ENCODE measurements at regions not wholly inside any gene's neighbourhood (a gene's known extent, or its start where the extent isn't known, plus 50 kb on each side); places are given as distances from the start of the nearest gene placed in this dataset.
A peak's percentile ranks its signal among the peaks of the same experiment; 100 is the strongest.
"Not testable (repeated sequence)": the region's sequence is repeated elsewhere in the genome, so short reads cannot be mapped to it uniquely, and the experiment has no call there.

DNA sequence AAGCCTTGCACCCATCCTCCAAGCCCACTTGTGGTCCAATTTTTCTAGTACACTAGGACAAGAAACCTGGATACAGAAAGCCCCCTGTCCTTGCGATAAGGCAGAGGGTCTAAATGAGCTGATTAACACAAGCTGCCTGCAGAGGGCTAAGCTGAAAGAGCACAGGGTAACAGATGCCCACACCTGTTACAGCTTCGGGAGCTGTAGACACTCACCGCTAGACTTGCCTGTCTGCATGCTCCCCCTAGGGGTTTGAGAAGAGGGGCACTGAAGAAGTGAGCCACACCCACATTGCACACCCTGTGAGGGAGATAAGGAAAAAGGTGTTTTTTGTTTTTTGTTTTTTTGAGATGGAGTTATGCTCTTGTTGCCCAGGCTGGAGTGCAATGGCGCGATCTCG, 386.5 kb upstream of the AUTS2 start:
- no peaks in the 10 kb centered on the region for H3K27me3 ChIP-seq
- no peaks in the 10 kb centered on the region; a peak in 1 of 22 replicates for H4K20me1 ChIP-seq
- H3K4me3 ChIP-seq: no peak overlapping the region
- peaks cover 19 to 55% (median 37%) of the 10 kb centered on the region in 10 experiments for H3K4me1 ChIP-seq
- no peak overlapping the region for H3K27ac ChIP-seq
- H3K4me2 ChIP-seq: peak overlapping the region in 6 of 11 experiments; percentile 9 to 28 (median 22); a peak in 8 of 22 replicates
- 0 out of 22 replicates have a peak, but pooled peaks cover 0 to 2% (median 0%) of the 10 kb centered on the region in 11 experiments for H3K9me3 ChIP-seq (replicated peaks in 1 of 11)
- no peak overlapping the region for H3K9ac ChIP-seq
- no peaks in the 10 kb centered on the region for H3K36me3 ChIP-seq
- no peak for TF ChIP-seq Cebpa-rat (IDR thresholded peaks at IDR 0.05)

DNA sequence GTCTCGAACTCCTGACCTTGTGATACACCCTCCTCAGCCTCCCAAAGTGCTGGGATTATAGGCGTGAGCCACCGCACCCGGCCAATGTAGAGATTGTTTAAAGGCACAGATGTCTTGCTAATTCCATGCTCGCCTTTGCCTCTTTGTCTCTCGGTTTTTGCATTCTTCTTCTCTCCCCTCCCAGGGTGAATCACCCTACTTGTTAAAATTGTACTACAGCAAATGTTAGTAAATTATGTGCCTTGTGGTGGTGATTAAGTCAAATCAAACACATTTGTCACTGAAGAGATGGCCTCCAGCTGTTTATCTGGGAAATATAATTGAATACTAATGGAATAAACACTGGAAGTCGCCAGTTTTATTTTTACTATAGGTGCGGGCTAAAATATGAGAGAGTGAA, 384.4 kb upstream of the AUTS2 start:
- TF ChIP-seq Cebpa-rat (IDR thresholded peaks at IDR 0.05): no peak
- Histone ChIP-seq H3K27me3 (no peaks in the 10 kb centered on the region), H4K20me1 (no peaks in the 10 kb centered on the region), H3K4me2 (no peak overlapping the region), H3K36me3 (no peaks in the 10 kb centered on the region), H3K9ac (no peak overlapping the region), H3K4me1 (peaks cover 8 to 36% (median 24%) of the 10 kb centered on the region in 10 experiments), H3K9me3 (replicated peaks in 1 of 11) (no peaks in the 10 kb centered on the region), H3K27ac (no peak overlapping the region), H3K4me3 (no peak overlapping the region)

DNA sequence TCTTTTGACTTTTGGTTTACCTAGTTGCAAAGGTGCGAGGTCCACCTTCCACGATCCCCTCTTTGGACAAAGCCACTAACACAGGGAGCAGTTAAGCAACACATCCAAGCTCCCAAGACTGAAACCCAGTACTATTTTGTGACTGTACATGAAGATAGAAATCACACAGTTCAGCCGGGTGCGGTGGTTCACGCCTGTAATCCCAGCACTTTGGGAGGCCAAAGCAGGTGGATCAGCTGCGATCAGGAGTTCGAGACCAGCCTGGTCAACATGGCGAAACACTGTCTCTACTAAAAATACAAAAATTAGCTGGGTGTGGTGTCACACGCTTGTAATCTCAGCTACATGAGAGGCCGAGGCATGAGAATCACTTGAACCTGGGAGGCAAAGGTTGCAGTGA, 382.8 kb upstream of the AUTS2 start:
- H3K4me2 ChIP-seq; H4K20me1 ChIP-seq; H3K27ac ChIP-seq; H3K9me3 ChIP-seq (replicated peaks in 1 of 11); H3K36me3 ChIP-seq; H3K4me3 ChIP-seq; H3K9ac ChIP-seq; H3K27me3 ChIP-seq: not testable (repeated sequence)
- H3K4me1 ChIP-seq: peaks cover 0 to 25% (median 16%) of the 10 kb centered on the region in 10 experiments; a peak in 11 of 20 replicates

DNA sequence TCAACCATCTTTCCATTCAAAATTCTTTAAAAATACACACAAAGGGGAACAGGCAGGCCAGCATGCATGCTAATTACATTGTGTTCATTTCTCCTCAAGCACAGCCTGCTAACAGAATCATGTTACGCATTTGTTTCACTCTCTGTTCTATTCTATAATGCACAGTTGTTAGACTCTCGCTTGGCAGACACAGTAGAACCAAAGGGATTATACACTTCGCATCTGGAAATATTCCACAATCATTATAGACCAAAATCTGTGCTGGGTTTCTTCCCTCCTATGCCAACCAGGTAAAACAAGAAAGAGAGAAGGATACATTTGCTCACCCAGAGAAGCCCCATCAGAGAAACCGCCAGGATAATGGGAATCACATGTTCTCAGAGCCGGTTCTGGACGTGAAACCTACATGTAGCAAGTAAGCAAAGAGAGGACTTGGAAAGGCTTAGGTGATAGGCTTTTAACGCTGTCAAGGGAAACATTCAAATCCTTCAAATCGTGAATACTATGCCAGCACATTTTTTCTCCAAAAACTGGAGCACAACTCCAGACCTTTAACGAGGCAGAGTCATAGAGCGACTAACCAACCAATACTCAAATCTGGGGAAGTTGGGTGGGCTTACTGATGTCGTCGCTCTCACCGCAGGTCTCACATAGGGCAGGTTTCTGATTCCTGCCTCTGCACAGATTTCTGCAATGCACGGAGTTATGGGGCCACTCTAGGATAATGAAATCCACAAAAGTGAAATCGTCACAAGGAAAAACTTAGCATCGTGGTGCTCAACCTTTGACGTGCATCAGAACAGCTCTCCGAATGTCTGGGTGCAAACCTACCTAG, 380.5 kb upstream of the AUTS2 start:
- Histone ChIP-seq H3K4me2 (no peak overlapping the region), H3K4me1 (peaks cover 0 to 8% (median 3%) of the 10 kb centered on the region in 10 experiments; a peak in 7 of 20 replicates), H3K36me3 (no peaks in the 10 kb centered on the region), H3K4me3 (no peak overlapping the region), H4K20me1 (no peaks in the 10 kb centered on the region), H3K9me3 (replicated peaks in 1 of 11) (no peaks in the 10 kb centered on the region), H3K9ac (no peak overlapping the region), H3K27me3 (no peaks in the 10 kb centered on the region), H3K27ac (no peak overlapping the region)
- TF ChIP-seq Cebpa-rat (IDR thresholded peaks at IDR 0.05): no peak

DNA sequence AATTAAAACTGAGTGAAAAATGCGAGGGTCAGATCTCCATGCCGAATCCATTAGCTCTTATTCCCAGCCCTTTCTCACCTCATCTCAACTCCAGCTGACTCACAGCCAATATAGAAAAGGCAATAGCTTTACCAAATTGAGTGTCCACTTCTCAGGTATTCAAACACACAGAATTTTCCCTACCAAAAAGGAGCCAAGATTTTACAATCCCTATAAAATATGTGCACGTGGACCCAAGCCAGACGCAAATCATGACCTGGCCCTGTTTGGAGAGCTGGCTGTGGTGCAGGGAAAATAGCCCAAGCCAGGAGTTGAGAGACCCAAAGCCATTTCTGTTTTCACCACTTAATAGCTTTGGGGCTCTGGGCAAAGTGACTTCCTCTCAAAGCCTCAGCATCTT, 379.7 kb upstream of the AUTS2 start:
- Histone ChIP-seq H3K27me3 (no peaks in the 10 kb centered on the region), H4K20me1 (no peaks in the 10 kb centered on the region), H3K9ac (no peak overlapping the region), H3K4me1 (no peaks in the 10 kb centered on the region), H3K4me2 (no peak overlapping the region), H3K27ac (no peak overlapping the region), H3K9me3 (replicated peaks in 1 of 11) (no peaks in the 10 kb centered on the region), H3K36me3 (no peaks in the 10 kb centered on the region), H3K4me3 (no peak overlapping the region)
- TF ChIP-seq Cebpa-rat (IDR thresholded peaks at IDR 0.05): no peak

DNA sequence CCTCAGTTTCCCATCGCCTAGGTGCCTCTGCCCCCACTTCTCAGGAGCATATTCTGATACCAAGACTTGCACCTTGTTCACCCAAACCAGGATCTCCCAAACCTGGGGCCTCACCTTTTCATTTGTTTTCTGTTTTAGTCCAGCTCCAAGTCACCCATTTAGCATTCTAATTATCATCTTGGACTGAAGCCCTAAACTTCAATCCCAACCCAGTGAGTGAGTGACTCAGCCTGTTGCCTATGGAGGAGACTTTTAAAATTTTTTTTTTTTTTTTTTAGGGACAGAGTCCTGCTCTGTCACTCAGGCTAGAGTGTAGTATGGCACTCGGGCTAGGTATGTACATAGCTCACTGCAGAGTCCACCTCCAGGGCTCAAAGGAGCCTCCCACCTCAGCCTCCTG, 378.9 kb upstream of the AUTS2 start:
- Histone ChIP-seq H3K4me1 (no peaks in the 10 kb centered on the region), H3K36me3 (no peaks in the 10 kb centered on the region), H3K9ac (no peak overlapping the region), H3K4me3 (no peak overlapping the region), H3K9me3 (replicated peaks in 1 of 11) (no peaks in the 10 kb centered on the region), H3K27ac (no peak overlapping the region), H3K27me3 (no peaks in the 10 kb centered on the region), H4K20me1 (no peaks in the 10 kb centered on the region), H3K4me2 (no peak overlapping the region)
- TF ChIP-seq Cebpa-rat (IDR thresholded peaks at IDR 0.05): no peak

DNA sequence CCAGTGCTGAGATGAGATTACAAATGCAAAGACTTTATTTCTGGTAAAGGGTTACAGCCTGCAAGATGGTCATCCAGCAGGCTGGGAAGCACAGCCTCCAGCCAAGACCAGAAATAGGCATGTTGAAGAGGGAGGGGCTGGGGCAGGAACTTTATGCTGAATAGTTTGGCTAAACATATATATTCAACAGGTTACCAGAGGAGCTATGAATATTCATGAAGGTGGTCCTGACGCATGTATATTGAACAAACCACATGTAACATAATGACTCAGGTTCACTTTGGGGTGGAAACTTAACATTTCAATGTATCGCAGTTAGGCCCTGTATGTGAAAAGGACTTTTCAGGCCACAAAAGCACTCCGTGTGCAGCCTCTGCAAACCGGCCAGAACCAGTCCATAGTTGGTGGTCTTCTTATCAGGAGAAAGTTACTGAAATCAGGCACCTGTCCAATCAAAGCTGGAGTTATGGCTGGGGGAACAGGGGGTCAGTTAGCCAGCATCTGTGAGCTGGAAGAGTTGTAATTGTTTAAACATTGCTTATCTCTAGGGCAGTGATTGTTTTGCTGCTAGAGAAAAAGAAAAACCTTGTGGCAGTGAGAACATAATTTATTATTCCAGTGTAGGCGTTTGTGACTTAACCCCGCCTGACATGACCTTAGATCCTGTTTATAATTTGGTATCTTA, 372.9 kb upstream of the AUTS2 start:
- Histone ChIP-seq H3K4me1 (no peaks in the 10 kb centered on the region), H4K20me1 (no peaks in the 10 kb centered on the region), H3K9me3 (replicated peaks in 1 of 11) (no peaks in the 10 kb centered on the region), H3K27ac (no peak overlapping the region), H3K27me3 (no peaks in the 10 kb centered on the region), H3K4me2 (no peak overlapping the region), H3K36me3 (no peaks in the 10 kb centered on the region), H3K9ac (no peak overlapping the region), H3K4me3 (no peak overlapping the region)
- no peak for TF ChIP-seq Cebpa-rat (IDR thresholded peaks at IDR 0.05)

DNA sequence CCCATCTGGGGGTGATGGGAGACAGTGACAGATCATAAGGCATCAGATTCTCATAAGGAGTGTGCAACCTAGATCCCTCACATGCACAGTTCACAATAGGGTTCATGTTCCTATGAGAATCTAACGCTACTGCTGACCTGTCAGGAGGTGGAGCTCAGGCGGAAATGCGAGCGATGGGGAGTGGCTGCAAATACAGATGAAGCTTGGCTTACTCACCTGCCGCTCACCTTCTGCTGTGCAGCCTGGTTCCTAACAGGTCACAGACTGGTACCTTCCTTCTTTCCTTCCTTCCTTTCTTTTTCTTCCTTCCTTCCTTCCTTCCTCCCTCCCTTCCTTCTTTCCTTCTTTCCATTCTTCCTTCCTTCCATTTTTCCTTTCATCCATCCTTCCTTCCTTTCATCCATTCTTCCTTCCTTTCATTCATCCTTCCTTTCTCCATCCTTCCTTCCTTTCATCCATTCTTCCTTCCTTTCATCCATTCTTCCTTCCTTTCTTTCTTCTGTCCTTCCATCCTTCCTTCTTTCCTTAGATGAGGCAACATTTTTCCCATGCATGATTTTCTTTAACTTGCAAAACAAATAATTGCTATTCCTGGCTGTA, 370.0 kb upstream of the AUTS2 start:
- Histone ChIP-seq H3K27me3 (no peaks in the 10 kb centered on the region), H3K36me3 (no peaks in the 10 kb centered on the region)
- TF ChIP-seq Cebpa-rat (IDR thresholded peaks at IDR 0.05): no peak

DNA sequence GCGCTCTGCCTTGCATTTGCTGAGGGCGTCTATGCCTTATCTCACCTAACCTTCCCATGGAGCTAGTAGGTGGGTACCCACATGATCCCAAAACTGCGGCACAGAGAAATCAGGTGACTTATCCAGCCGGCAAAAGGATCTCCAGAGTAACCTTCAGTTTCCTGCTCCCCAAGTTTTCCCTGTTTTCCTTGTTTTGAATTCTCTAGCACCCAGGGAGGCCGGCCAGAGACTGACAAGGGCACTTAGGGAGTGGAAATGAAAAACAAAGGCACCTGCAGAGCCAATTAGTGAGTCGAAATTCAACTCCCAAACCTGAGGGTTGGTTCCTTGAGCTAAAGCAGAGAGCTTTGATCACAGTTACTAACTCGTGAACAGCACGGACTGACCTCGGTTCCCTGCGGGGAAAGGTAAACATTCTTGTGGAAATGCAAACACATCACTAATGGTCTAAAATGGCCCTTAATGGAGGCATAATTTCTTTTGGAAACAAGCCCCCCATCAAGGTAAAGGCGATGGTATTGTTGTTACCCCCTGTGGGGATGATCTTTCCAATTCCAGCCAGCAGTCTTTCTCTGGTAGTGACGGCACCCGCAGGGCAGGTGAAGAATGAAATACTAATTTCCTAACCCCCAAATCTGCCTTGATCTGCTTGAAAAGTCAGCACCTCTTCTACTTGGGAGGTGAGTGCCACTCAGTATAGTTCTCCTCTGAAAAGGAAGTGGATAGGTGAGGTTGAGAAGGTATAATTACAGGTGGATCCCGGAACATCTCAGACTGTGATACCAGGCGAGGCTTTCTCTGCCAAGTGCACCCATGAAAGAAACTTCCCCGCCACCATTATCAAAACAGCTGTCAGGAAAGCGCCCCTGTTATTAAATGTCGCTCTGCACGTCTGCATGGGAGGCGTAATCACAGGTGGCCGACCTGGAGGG, 365.6 kb upstream of the AUTS2 start:
- Histone ChIP-seq H3K27me3 (no peaks in the 10 kb centered on the region), H3K4me2 (no peak overlapping the region), H3K27ac (no peak overlapping the region), H3K4me3 (no peak overlapping the region), H3K9me3 (replicated peaks in 1 of 11) (no peaks in the 10 kb centered on the region), H3K4me1 (no peaks in the 10 kb centered on the region), H3K36me3 (no peaks in the 10 kb centered on the region), H3K9ac (no peak overlapping the region), H4K20me1 (no peaks in the 10 kb centered on the region)
- no peak for TF ChIP-seq Cebpa-rat (IDR thresholded peaks at IDR 0.05)

More for the DNA sequence above, 370.0 kb upstream of the AUTS2 start:
- no peaks in the 10 kb centered on the region for H4K20me1 ChIP-seq
- H3K4me3 ChIP-seq: no peak overlapping the region
- H3K9ac ChIP-seq: no peak overlapping the region
- H3K4me2 ChIP-seq: no peak overlapping the region
- no peaks in the 10 kb centered on the region for H3K9me3 ChIP-seq (replicated peaks in 1 of 11)
- H3K4me1 ChIP-seq: no peaks in the 10 kb centered on the region
- H3K27ac ChIP-seq: no peak overlapping the region

Measured in BLaER1 treated with 17β-estradiol and CSF1 and Interleukin-3, amounts not matched to agents 10 nM and 100 nM (cell line).